HL-60 (cell line): ENCODE measurements at regions not wholly inside any gene's neighbourhood (a gene's known extent, or its start where the extent isn't known, plus 50 kb on each side); places are given as distances from the start of the nearest gene placed in this dataset.

Experiments used
- DNase-seq, 2 experiments: peaks; one replicate each; pipeline ENCODE4 v3.0.0-alpha.2; 2010 to 2020; ENCODE audit warnings: low read depth in 1 of 2, low spot score in 1 of 2
- H3K27ac ChIP-seq: fragments of 250-450 bp; sonication (Bioruptor Pico); replicated peaks from 2 replicates; pipeline ENCODE4 v1.5.1; 2020; ENCODE audit warnings: mild to moderate bottlenecking, moderate library complexity
- H3K27me3 ChIP-seq: fragments of 250-450 bp; sonication (Bioruptor Pico); 2 replicates; pipeline ENCODE4 v1.5.1; 2021; ENCODE audit warnings: mild to moderate bottlenecking, moderate library complexity; ENCODE audit not compliant: insufficient read depth, poor library complexity, severe bottlenecking
- H3K4me3 ChIP-seq: replicated peaks from 2 replicates; pipeline ENCODE4 v1.5.1; 2011; ENCODE audit warnings: mild to moderate bottlenecking, control low read depth, low read length; ENCODE audit not compliant: insufficient read depth
- CTCF ChIP-seq: IDR thresholded peaks from one replicate; pipeline ENCODE4 v1.5.1; 2011; ENCODE audit warnings: low read length, control low read depth, inconsistent platforms; ENCODE audit not compliant: insufficient read depth
- GABPA ChIP-seq: IDR thresholded peaks from 2 replicates; pipeline ENCODE4 v1.6.1; 2012; ENCODE audit warnings: low read depth
- POLR2AphosphoS5 ChIP-seq: IDR thresholded peaks from 2 replicates; pipeline ENCODE4 v1.6.1; 2012; ENCODE audit warnings: low read depth
- REST ChIP-seq: IDR thresholded peaks from 2 replicates; pipeline ENCODE4 v1.6.1; 2012; ENCODE audit warnings: low read depth; ENCODE audit not compliant: insufficient replicate concordance
- SPI1 ChIP-seq: IDR thresholded peaks from 2 replicates; pipeline ENCODE4 v1.6.1; 2012; ENCODE audit warnings: low read depth, mild to moderate bottlenecking, borderline replicate concordance

GRCh38 chr3:54047568-54047967 is 74.8 kb upstream of the CACNA2D3 start:
- no peak for DNase-seq
- TF ChIP-seq POLR2AphosphoS5: no peak
- TF ChIP-seq SPI1: no peak
- no peak for TF ChIP-seq GABPA
- no peak for TF ChIP-seq REST
- TF ChIP-seq CTCF: no peak
- no peak overlapping the region for H3K4me3 ChIP-seq
- H3K27me3 ChIP-seq: peaks cover 5% of the 10 kb centered on the region
- H3K27ac ChIP-seq: no peak overlapping the region

GRCh38 chr3:54046641-54047214 is 75.6 kb upstream of the CACNA2D3 start:
- TF ChIP-seq GABPA (no peak), CTCF (no peak), SPI1 (no peak), REST (no peak)
- no peak for DNase-seq
- Histone ChIP-seq H3K4me3 (no peak overlapping the region), H3K27me3 (peaks cover 2% of the 10 kb centered on the region), H3K27ac (no peak overlapping the region)

GRCh38 chr3:54045061-54045815 is 77.1 kb upstream of the CACNA2D3 start:
- Histone ChIP-seq H3K4me3 (no peak overlapping the region), H3K27me3 (peaks cover 3% of the 10 kb centered on the region), H3K27ac (no peak overlapping the region)
- no peak for DNase-seq
- TF ChIP-seq POLR2AphosphoS5 (no peak), REST (no peak), SPI1 (no peak), CTCF (no peak), GABPA (no peak)
